ENCODE measurements at regions not wholly inside any gene's neighbourhood (a gene's known extent, or its start where the extent isn't known, plus 50 kb on each side); places are given as distances from the start of the nearest gene placed in this dataset.

GRCh38 chr7:13829914-13830900, 159.3 kb downstream of the ETV1 start:
- no peak for DNase-seq
- H3K4me1 ChIP-seq, result no peaks in the 10 kb centered on the region
- no peaks in the 10 kb centered on the region for H3K9me3 ChIP-seq
- no peak overlapping the region for H3K27ac ChIP-seq
- no peaks in the 10 kb centered on the region for H3K27me3 ChIP-seq (ENCODE audit: insufficient read depth in 3 of 3, low read length in 2 of 3)
- H3K4me3 ChIP-seq, result no peak overlapping the region
- 37 to 52% (median 49%) methylated on average over 6 of the region's 6 CpGs for WGBS, 3 donors
- no peak for ATAC-seq
- intact Hi-C loops (cut with DNase I), result no loop called here
- no peaks in the 10 kb centered on the region for H3K36me3 ChIP-seq (ENCODE audit: insufficient read depth in 1 of 2, low read depth in 1 of 2)
- no peak for TF ChIP-seq CTCF (IDR thresholded peaks at IDR 0.05)

GRCh38 chr7:13832346-13832745, 157.1 kb downstream of the ETV1 start:
- no peak for DNase-seq
- TF ChIP-seq CTCF (IDR thresholded peaks at IDR 0.05), result no peak
- H3K27ac ChIP-seq, result no peak overlapping the region
- no peaks in the 10 kb centered on the region for H3K36me3 ChIP-seq (ENCODE audit: insufficient read depth in 1 of 2, low read depth in 1 of 2)
- no peak overlapping the region for H3K4me3 ChIP-seq
- ATAC-seq, result no peak
- no peaks in the 10 kb centered on the region for H3K27me3 ChIP-seq (ENCODE audit: insufficient read depth in 3 of 3, low read length in 2 of 3)
- no peaks in the 10 kb centered on the region for H3K9me3 ChIP-seq
- H3K4me1 ChIP-seq, result no peaks in the 10 kb centered on the region
- intact Hi-C loops (cut with DNase I), result no loop called here

GRCh38 chr7:13834328-13834761, 155.1 kb downstream of the ETV1 start:
- Histone ChIP-seq H3K9me3 (no peaks in the 10 kb centered on the region), H3K27me3 (ENCODE audit: insufficient read depth in 3 of 3, low read length in 2 of 3) (no peaks in the 10 kb centered on the region), H3K4me3 (no peak overlapping the region), H3K4me1 (no peaks in the 10 kb centered on the region), H3K27ac (no peak overlapping the region), H3K36me3 (ENCODE audit: insufficient read depth in 1 of 2, low read depth in 1 of 2) (no peaks in the 10 kb centered on the region)
- WGBS, 3 donors, result 24 to 37% (median 25%) methylated on average over 6 of the region's 6 CpGs
- intact Hi-C loops (cut with DNase I), result no loop called here
- ATAC-seq, result no peak
- no peak for DNase-seq
- TF ChIP-seq CTCF (IDR thresholded peaks at IDR 0.05), result no peak

- no peak for DNase-seq
- no peaks in the 10 kb centered on the region for H3K9me3 ChIP-seq
- H3K27me3 ChIP-seq (ENCODE audit: insufficient read depth in 3 of 3, low read length in 2 of 3), result no peaks in the 10 kb centered on the region
- no peak for TF ChIP-seq CTCF (IDR thresholded peaks at IDR 0.05)
- no peak overlapping the region for H3K4me3 ChIP-seq
- intact Hi-C loops (cut with DNase I), result no loop called here
- 62 to 73% (median 68%) methylated on average over 2 of the region's 2 CpGs for WGBS, 3 donors
- no peak overlapping the region for H3K27ac ChIP-seq
- ATAC-seq, result no peak
- no peaks in the 10 kb centered on the region for H3K36me3 ChIP-seq (ENCODE audit: insufficient read depth in 1 of 2, low read depth in 1 of 2)
- H3K4me1 ChIP-seq, result no peaks in the 10 kb centered on the region
Measured at GRCh38 chr7:13835442-13835841, 154.0 kb downstream of the ETV1 start.

Measured in psoas muscle (tissue), 7 donors.